Sigmoid colon (tissue), 6 donors: ENCODE measurements at regions not wholly inside any gene's neighbourhood (a gene's known extent, or its start where the extent isn't known, plus 50 kb on each side); places are given as distances from the start of the nearest gene placed in this dataset.
"Not testable (repeated sequence)": the region's sequence is repeated elsewhere in the genome, so short reads cannot be mapped to it uniquely, and the experiment has no call there.

Source experiments
- DNase-seq: peaks from one replicate; pipeline ENCODE4 v3.0.0-alpha.2; 2019
- H3K27ac ChIP-seq, 4 donors: fragments of 200-600 bp; sonication (generic); one replicate each; pipeline ENCODE4 v1.5.1; 2016 to 2019; ENCODE audit warnings: mild to moderate bottlenecking in 1 of 4
- H3K27me3 ChIP-seq, 3 donors: fragments of 200-600 bp; sonication (generic); one replicate each; pipeline ENCODE4 v1.5.1; 2019; ENCODE audit warnings: mild to moderate bottlenecking in 1 of 3
- H3K36me3 ChIP-seq, 4 donors: fragments of 200-600 bp; sonication (generic); one replicate each; pipeline ENCODE4 v1.5.1; 2016 to 2019
- H3K4me1 ChIP-seq, 4 donors: fragments of 200-600 bp; sonication (generic); one replicate each; pipeline ENCODE4 v1.5.1; 2017 to 2019
- H3K4me3 ChIP-seq, 4 donors: fragments of 200-600 bp; sonication (generic); one replicate each; pipeline ENCODE4 v1.5.1; 2017 to 2019; ENCODE audit warnings: mild to moderate bottlenecking in 2 of 4, moderate library complexity in 1 of 4
- H3K9me3 ChIP-seq, 4 donors: fragments of 200-600 bp in 3 of 4; sonication (generic) in 3 of 4; one replicate each; pipeline versions ENCODE4 v1.5.1 to v1.6.1; 2013 to 2019
- CTCF ChIP-seq, 4 experiments: fragments of 450-650 bp in 3 of 4; fragments of 200-600 bp in 1 of 4; IDR thresholded peaks; one replicate each; pipeline ENCODE4 v1.5.1; 2016 to 2019; ENCODE audit warnings: antibody characterized with exemption in 4 of 4, mild to moderate bottlenecking in 3 of 4, moderate library complexity in 2 of 4
- EP300 ChIP-seq, 4 donors: sonication (generic); formaldehyde crosslinking; IDR thresholded peaks; one replicate each; pipeline ENCODE4 v1.6.1; 2017; ENCODE audit warnings: antibody characterized with exemption in 4 of 4
- POLR2A ChIP-seq, 2 donors: fragments of 450-650 bp; IDR thresholded peaks; one replicate each; pipeline ENCODE4 v1.6.1; 2016; ENCODE audit warnings: antibody characterized with exemption in 2 of 2, mild to moderate bottlenecking in 2 of 2, moderate library complexity in 2 of 2
- POLR2AphosphoS5 ChIP-seq, 4 donors: sonication (generic); formaldehyde crosslinking; IDR thresholded peaks; one replicate each; pipeline ENCODE4 v1.6.1; 2017; ENCODE audit warnings: antibody characterized with exemption in 4 of 4
- WGBS, 2 donors: extraction: QIAGEN DNeasy Blood & Tissue Kit; methylation state at CpG; one replicate each; pipeline ENCODE4 v1.1.7; 2013; 5-methylcytosine and 5-hydroxymethylcytosine counted together
- intact Hi-C: fragments of 100-400 bp; cut with DNase I; formaldehyde crosslinking; loops from one replicate; pipeline ENCODE4 v1.15.1; 2023
- donor health status: healthy with polysubstance abuse.
- donor health status: healthy.

GRCh38 chr6:48512390-48512789, 401.4 kb upstream of the PTCHD4 start:
- no peaks in the 10 kb centered on the region for H3K4me1 ChIP-seq
- H3K9me3 ChIP-seq = no peaks in the 10 kb centered on the region
- no peak overlapping the region for H3K4me3 ChIP-seq
- DNase-seq = no peak
- TF ChIP-seq EP300 (IDR thresholded peaks at IDR 0.05) = no peak
- TF ChIP-seq POLR2A (IDR thresholded peaks at IDR 0.05) = no peak
- TF ChIP-seq POLR2AphosphoS5 (IDR thresholded peaks at IDR 0.05) = no peak
- no peak for TF ChIP-seq CTCF (IDR thresholded peaks at IDR 0.05)
- H3K36me3 ChIP-seq = no peaks in the 10 kb centered on the region
- H3K27me3 ChIP-seq = no peaks in the 10 kb centered on the region
- intact Hi-C loops = no loop called here
- no peak overlapping the region for H3K27ac ChIP-seq

- Histone ChIP-seq H3K27me3 (no peaks in the 10 kb centered on the region), H3K4me3 (no peak overlapping the region), H3K36me3 (no peaks in the 10 kb centered on the region), H3K27ac (no peak overlapping the region), H3K9me3 (no peaks in the 10 kb centered on the region), H3K4me1 (no peaks in the 10 kb centered on the region)
- TF ChIP-seq CTCF (IDR thresholded peaks at IDR 0.05) (no peak), POLR2A (IDR thresholded peaks at IDR 0.05) (no peak), POLR2AphosphoS5 (IDR thresholded peaks at IDR 0.05) (no peak), EP300 (IDR thresholded peaks at IDR 0.05) (no peak)
- DNase-seq = no peak
- WGBS, 2 donors = 38 to 61% methylated on average over 2 of the region's 2 CpGs
- intact Hi-C loops = no loop called here
Measured at GRCh38 chr6:48511378-48511777, 400.4 kb upstream of the PTCHD4 start.

GRCh38 chr6:48505621-48506020, 394.6 kb upstream of the PTCHD4 start:
- Histone ChIP-seq H3K4me1 (no peaks in the 10 kb centered on the region), H3K4me3 (no peak overlapping the region), H3K9me3 (no peaks in the 10 kb centered on the region), H3K36me3 (no peaks in the 10 kb centered on the region), H3K27me3 (no peaks in the 10 kb centered on the region), H3K27ac (no peak overlapping the region)
- 41 to 74% methylated on average over 2 of the region's 2 CpGs for WGBS, 2 donors
- intact Hi-C loops = no loop called here
- DNase-seq = no peak
- TF ChIP-seq POLR2AphosphoS5 (IDR thresholded peaks at IDR 0.05) (no peak), CTCF (IDR thresholded peaks at IDR 0.05) (no peak), EP300 (IDR thresholded peaks at IDR 0.05) (no peak), POLR2A (IDR thresholded peaks at IDR 0.05) (no peak)

GRCh38 chr6:48493432-48493831, 382.4 kb upstream of the PTCHD4 start:
- H3K4me1 ChIP-seq, H3K27ac ChIP-seq, H3K4me3 ChIP-seq, H3K9me3 ChIP-seq, DNase-seq, H3K36me3 ChIP-seq, intact Hi-C loops, H3K27me3 ChIP-seq: not testable (repeated sequence)
- 89 to 90% methylated on average over 2 of the region's 2 CpGs for WGBS, 2 donors

- H3K4me3 ChIP-seq = no peak overlapping the region
- intact Hi-C loops = no loop called here
Measured at GRCh38 chr6:48490658-48491057, 379.7 kb upstream of the PTCHD4 start.

More at GRCh38 chr6:48490658-48491057, 379.7 kb upstream of the PTCHD4 start:
- Histone ChIP-seq H3K4me1 (no peaks in the 10 kb centered on the region), H3K36me3 (no peaks in the 10 kb centered on the region), H3K9me3 (no peaks in the 10 kb centered on the region), H3K27me3 (no peaks in the 10 kb centered on the region), H3K27ac (no peak overlapping the region)
- 83 to 88% methylated on average over 4 of the region's 4 CpGs for WGBS, 2 donors
- TF ChIP-seq CTCF (IDR thresholded peaks at IDR 0.05) = no peak
- no peak for TF ChIP-seq EP300 (IDR thresholded peaks at IDR 0.05)
- TF ChIP-seq POLR2A (IDR thresholded peaks at IDR 0.05) = no peak
- TF ChIP-seq POLR2AphosphoS5 (IDR thresholded peaks at IDR 0.05) = no peak
- DNase-seq = no peak
